ENCODE measurements at regions not wholly inside any gene's neighbourhood (a gene's known extent, or its start where the extent isn't known, plus 50 kb on each side); places are given as distances from the start of the nearest gene placed in this dataset.

DNA sequence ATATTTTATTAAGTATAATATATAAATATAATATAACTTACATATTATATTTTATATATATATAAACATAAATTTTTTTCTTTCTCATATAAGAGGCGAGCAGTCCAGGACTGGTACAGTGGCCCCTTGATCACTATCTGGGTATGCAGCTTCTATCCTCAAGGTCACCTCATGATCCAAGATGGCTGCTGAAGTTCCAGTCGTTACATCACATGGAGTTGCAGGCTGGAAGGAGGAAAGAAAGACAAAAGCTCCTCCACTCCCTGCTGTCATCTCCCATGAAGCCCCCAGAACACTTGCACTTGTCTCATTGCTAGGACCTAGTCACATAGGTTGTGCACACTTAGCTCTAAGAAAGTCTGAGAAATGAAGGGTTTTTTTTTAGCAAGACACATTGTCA is 145.1 kb upstream of the SLC1A4 start (continued):
- TF ChIP-seq SMC3 (IDR thresholded peaks at IDR 0.05; ENCODE audit: low read depth, low read length) (no peak), MEF2A (IDR thresholded peaks at IDR 0.05; ENCODE audit: borderline replicate concordance, low read depth) (no peak)

DNA sequence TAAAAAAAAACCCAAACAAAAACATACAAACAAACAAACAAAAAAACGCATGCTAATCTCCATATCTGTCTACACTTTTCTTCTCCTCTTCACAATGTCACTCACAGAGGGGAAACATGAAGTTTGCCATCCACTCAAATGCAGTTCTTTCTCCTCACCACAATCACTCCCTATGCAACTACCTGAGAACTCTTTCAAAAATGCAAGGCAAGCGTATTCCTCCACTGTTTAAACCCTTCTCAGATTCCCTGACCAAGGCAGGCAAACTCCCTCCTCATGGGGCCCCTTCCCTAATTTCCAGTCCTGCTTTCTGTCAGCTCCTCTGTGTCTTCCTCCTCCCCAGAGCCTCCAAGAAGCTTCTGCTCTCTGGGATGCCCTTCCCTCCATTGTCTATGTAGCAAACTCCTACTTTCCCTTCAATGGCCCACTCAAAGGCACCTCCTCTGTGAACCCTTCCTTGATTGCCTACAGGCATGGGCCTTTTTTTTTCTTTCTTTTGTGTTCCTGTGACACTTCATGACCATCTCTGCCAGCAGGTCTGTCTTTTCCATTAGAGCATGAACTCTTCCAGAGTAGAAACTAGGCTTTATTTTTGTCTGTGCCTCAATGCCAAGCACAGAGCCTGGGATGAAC is 143.8 kb upstream of the SLC1A4 start:
- no peak overlapping the region for H3K9ac ChIP-seq
- no peaks in the 10 kb centered on the region for H4K20me1 ChIP-seq (ENCODE audit: insufficient read depth)
- no peak overlapping the region for H3K27ac ChIP-seq (ENCODE audit: low read depth in 2 of 2, low read length in 1 of 2)
- no peak overlapping the region for H2AFZ ChIP-seq (ENCODE audit: low read depth)
- H3K36me3 ChIP-seq (replicated peaks in 1 of 2; ENCODE audit: control insufficient read depth in 1 of 2, insufficient read depth in 2 of 2, low read length in 1 of 2) = no peaks in the 10 kb centered on the region
- no peaks in the 10 kb centered on the region for H3K9me3 ChIP-seq
- ChIA-PET POLR2A (no interaction called here), CTCF (no interaction called here)
- H3F3A ChIP-seq (replicated peaks; ENCODE audit: insufficient read depth) = peaks cover 4% of the 10 kb centered on the region
- no peak for DNase-seq
- H3K79me2 ChIP-seq (ENCODE audit: insufficient read depth) = no peaks in the 10 kb centered on the region
- H3K4me2 ChIP-seq = no peak overlapping the region
- WGBS (ENCODE audit: low lambda C conversion rate) = 100% methylated on average over 2 of the region's 2 CpGs
- no peaks in the 10 kb centered on the region; a peak in 1 of 4 replicates for H3K4me1 ChIP-seq (ENCODE audit: control insufficient read depth in 1 of 2, insufficient read depth in 2 of 2, low read depth in 1 of 2, low read length in 1 of 2)
- TF ChIP-seq TEAD4 (IDR thresholded peaks at IDR 0.05; ENCODE audit: borderline replicate concordance, insufficient read depth) (no peak), RCOR1 (IDR thresholded peaks at IDR 0.05; ENCODE audit: low read length) (no peak), GATA2 (CRISPR knock-in tag; IDR thresholded peaks at IDR 0.05) (no peak), FOXJ3 (CRISPR knock-in tag; IDR thresholded peaks at IDR 0.05) (no peak), NFIC (IDR thresholded peaks at IDR 0.05; ENCODE audit: borderline replicate concordance) (no peak), GABPA (IDR thresholded peaks at IDR 0.05; ENCODE audit: low read depth) (no peak), FOXM1 (IDR thresholded peaks at IDR 0.05; ENCODE audit: low read depth) (no peak), TAF1 (IDR thresholded peaks at IDR 0.05; ENCODE audit: borderline replicate concordance, low read depth, low read length) (no peak), RFX5 (IDR thresholded peaks at IDR 0.05; ENCODE audit: low read length) (no peak), CHD2 (IDR thresholded peaks at IDR 0.05; ENCODE audit: low read length, partially characterized antibody) (no peak), TCF12 (IDR thresholded peaks at IDR 0.05) (no peak), ELF1 (IDR thresholded peaks at IDR 0.05) (no peak)
- TF ChIP-seq, protein P1, sequence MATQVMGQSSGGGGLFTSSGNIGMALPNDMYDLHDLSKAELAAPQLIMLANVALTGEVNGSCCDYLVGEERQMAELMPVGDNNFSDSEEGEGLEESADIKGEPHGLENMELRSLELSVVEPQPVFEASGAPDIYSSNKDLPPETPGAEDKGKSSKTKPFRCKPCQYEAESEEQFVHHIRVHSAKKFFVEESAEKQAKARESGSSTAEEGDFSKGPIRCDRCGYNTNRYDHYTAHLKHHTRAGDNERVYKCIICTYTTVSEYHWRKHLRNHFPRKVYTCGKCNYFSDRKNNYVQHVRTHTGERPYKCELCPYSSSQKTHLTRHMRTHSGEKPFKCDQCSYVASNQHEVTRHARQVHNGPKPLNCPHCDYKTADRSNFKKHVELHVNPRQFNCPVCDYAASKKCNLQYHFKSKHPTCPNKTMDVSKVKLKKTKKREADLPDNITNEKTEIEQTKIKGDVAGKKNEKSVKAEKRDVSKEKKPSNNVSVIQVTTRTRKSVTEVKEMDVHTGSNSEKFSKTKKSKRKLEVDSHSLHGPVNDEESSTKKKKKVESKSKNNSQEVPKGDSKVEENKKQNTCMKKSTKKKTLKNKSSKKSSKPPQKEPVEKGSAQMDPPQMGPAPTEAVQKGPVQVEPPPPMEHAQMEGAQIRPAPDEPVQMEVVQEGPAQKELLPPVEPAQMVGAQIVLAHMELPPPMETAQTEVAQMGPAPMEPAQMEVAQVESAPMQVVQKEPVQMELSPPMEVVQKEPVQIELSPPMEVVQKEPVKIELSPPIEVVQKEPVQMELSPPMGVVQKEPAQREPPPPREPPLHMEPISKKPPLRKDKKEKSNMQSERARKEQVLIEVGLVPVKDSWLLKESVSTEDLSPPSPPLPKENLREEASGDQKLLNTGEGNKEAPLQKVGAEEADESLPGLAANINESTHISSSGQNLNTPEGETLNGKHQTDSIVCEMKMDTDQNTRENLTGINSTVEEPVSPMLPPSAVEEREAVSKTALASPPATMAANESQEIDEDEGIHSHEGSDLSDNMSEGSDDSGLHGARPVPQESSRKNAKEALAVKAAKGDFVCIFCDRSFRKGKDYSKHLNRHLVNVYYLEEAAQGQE (IDR thresholded peaks at IDR 0.05; ENCODE audit: low read depth, low read length) = no peak
- TF ChIP-seq, protein P2, sequence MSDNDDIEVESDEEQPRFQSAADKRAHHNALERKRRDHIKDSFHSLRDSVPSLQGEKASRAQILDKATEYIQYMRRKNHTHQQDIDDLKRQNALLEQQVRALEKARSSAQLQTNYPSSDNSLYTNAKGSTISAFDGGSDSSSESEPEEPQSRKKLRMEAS (IDR thresholded peaks at IDR 0.05; ENCODE audit: low read depth) = no peak
- TF ChIP-seq, protein P3, sequence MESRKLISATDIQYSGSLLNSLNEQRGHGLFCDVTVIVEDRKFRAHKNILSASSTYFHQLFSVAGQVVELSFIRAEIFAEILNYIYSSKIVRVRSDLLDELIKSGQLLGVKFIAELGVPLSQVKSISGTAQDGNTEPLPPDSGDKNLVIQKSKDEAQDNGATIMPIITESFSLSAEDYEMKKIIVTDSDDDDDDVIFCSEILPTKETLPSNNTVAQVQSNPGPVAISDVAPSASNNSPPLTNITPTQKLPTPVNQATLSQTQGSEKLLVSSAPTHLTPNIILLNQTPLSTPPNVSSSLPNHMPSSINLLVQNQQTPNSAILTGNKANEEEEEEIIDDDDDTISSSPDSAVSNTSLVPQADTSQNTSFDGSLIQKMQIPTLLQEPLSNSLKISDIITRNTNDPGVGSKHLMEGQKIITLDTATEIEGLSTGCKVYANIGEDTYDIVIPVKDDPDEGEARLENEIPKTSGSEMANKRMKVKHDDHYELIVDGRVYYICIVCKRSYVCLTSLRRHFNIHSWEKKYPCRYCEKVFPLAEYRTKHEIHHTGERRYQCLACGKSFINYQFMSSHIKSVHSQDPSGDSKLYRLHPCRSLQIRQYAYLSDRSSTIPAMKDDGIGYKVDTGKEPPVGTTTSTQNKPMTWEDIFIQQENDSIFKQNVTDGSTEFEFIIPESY (IDR thresholded peaks at IDR 0.05; ENCODE audit: borderline replicate concordance, low read depth) = no peak
- TF ChIP-seq, protein P4, sequence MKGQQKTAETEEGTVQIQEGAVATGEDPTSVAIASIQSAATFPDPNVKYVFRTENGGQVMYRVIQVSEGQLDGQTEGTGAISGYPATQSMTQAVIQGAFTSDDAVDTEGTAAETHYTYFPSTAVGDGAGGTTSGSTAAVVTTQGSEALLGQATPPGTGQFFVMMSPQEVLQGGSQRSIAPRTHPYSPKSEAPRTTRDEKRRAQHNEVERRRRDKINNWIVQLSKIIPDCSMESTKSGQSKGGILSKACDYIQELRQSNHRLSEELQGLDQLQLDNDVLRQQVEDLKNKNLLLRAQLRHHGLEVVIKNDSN (IDR thresholded peaks at IDR 0.05; ENCODE audit: borderline replicate concordance, low read depth) = no peak
- H3K4me3 ChIP-seq (ENCODE audit: low read depth in 2 of 2, low read length in 1 of 2) = no peak overlapping the region
- no peaks in the 10 kb centered on the region for H3K9me2 ChIP-seq
- H3K27me3 ChIP-seq (ENCODE audit: insufficient read depth) = no peaks in the 10 kb centered on the region
